Dedifferentiated amniotic fluid mesenchymal stem cell (primary cell): ENCODE measurements at regions not wholly inside any gene's neighbourhood (a gene's known extent, or its start where the extent isn't known, plus 50 kb on each side); places are given as distances from the start of the nearest gene placed in this dataset.
"Not testable (repeated sequence)": the region's sequence is repeated elsewhere in the genome, so short reads cannot be mapped to it uniquely, and the experiment has no call there.

Experiments
- DNase-seq: peaks from one replicate; pipeline ENCODE4 v3.0.0-alpha.2; 2016; ENCODE audit errors: extremely low spot score

DNA sequence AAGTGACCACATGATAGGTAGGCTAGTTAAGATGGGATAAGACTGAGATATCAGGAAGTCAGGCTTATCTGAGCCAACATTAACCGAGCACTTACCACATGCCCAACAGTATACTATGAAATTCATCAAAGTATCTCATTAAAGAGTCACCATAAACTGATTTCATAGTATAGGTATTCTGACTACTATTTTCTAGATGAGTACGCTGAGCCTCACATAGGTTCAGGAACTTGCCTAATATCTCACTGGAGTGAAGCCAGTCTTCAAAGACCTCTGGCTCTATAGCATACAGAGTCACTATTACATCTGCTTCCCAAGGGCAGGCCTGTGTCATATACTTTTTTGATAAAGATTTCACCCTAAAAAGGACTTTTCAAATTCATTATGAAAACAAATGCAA is 115.6 kb upstream of the NGF start:
- DNase-seq = no peak

DNA sequence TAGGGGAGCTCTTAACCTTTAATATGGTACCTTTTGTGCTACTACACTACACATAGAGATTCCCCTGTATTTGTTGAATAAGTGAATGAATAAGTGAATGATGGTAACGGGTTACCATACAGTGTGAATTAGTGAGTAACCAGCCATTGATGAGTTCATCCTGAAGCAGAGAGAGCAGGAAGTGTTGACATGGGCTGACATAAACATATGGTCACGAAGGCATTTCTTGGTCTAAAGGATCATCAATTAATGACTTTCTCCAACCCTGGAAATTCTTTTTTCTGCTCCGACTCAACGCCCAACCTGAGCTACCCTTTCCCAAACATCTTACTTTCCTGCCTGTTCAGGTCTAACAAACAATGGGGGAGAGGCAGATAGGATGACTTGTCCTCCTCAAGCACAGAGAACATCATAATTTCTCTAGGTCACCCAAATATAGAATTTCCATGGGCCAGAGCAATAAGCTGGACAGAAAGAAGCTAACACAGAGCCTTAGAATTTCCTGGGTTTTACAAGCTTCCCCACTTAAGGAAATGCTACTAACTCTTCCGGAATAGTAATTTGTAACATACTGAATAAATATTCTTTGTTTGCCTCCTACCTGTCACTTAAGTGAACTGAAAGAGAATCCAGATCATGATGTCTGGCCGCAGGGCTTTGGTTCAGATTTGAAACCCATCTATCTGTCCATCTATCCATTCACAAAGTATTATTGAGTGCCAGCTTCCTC is 114.7 kb upstream of the NGF start:
- DNase-seq = no peak

DNA sequence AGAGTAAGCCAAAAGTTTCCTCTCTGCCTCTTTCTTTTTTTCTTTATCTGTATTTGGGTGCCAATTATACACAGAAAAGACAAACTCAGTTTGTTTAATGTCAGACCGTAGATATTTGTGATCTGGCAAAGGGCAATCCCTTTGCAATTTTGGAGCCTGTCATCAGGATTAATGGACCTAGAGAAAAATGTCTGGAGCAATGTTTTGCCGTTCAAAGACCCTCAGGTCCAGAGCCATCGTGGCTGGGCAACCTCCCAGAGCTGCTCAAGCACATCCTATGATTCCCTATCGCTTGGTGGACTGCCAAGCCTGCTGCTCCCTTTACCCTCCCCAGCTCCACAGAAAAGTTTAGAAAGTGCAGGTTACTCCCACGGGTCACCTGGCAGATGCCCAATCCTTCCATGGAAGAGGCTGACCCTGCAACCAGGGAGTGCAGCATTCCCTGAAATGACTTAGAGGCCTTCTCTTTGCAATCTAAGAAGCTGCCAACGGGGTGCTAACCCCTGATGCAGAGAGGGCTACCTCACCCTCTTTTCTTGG is 112.5 kb upstream of the NGF start:
- DNase-seq = no peak

DNA sequence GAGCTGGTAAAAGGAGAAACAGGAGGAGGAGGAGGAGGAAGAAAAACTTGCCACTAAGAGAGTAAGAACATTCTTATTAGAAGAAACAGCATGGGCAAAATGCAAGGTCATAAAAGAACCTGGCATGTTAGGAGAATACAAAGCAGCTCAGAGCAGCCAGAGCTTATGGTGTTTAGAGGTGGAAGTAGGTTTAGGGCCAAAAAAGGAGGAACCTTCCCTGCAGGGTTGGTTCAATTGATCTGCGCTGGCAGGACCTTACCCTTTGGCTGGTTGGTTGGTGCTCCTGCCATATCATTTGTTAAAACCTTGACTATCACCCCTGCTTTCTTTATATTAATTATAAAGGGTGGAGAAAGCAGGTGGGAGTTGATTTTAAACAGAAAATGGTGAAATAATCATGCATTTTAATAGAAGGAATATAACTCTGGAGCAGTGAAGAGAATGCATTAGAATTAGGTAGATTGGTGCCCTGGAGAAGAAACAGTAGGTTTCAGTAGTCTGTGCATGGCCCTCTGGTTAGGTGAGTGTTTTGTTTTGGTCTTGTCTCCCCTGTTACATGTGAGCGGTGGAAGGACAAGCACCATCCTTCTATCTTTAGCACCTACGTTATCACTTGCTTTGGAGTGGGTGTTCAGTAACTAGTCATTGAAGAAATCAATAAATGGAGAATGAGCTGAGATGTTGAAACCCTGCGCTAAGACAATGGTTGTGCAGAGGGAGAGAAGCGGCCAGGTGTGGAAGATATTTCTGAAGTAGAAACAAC is 110.4 kb upstream of the NGF start:
- DNase-seq = no peak

DNA sequence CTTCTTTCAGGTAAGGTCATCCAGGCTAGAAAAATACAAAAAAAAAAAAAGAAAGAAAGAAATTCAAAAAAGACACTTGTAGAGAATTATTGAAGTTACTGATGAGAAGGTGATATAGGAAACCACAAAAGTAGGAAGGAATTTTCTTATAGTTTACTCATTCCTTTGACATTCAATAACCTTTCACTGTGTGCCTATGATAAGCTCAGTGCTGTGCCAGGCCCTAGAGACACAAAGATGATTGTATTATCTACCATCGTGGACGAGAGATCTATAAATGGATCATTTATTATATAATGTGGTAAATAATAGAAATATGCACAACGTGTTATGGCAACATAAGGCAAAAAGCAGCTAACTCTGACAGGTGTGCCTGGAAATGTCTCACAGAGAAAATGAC is 109.6 kb upstream of the NGF start:
- DNase-seq = no peak

DNA sequence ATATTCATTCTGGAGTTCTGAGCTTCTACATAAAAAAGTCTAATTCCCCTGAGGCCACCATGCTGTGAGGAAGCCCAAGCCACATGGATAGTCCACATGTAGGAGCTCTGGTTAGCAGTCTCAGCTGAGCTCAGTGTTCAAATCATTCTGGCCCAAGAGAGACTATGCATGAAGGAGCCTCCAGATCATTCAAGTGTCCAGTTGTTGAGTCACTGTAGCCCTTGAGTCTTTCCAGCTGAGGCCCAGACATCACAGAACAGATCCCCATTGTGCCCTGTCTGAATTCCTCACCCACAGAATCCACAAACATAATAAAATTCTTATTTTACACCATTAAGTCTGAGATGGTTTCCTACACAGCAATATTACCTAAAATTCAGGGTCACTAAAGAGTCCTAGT is 107.0 kb upstream of the NGF start:
- no peak for DNase-seq

DNA sequence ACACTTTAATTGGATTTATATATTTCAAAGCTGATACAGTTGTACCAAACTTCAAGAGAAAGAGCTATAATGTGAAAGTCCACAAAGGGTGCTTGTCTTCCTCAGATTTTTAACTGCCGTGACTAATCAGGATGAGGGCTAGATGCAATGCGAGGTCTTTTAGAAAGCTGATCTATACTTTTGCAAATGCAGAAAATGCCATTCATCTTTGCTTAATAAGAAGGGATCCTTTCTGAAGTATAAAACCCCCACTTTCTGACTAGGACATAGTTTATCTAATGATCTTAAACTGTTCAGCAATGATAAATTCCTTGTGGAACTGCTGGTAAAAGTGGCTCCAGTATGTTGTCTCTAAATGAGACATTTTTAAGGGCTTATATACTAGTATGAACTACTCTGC is 102.7 kb upstream of the NGF start:
- no peak for DNase-seq

DNA sequence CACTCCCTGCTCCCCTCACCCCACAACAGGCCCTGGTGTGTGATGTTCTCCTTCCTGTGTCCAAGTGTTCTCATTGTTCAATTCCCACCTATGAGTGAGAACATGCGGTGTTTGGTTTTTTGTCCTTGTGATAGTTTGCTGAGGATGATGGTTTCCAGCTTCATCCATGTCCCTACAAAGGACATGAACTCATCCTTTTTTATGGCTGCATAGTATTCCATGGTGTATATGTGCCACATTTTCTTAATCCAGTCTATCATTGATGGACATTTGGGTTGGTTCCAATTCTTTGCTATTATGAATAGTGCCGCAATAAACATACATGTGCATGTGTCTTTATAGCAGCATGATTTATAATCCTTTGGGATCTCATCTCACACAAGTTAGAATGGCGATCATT is 101.5 kb upstream of the NGF start:
- DNase-seq = not testable (repeated sequence)

DNA sequence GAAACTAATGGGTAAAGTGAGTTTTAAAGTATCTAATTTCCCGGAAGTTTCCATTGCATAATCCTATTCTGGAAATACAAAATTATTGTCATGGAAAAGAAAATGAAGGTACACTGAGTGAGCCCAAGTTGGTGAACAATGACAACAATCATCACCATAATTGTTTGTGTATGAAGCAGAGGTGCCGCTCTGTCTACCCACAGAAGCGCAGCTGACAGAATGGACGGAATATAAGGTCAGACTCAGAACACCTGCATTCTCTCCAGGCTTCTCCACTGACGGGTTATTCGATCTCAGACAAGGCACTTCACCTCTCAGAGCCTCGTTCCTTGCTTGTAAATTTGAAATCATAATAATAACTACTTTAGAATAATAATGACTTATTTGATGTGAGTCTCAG is 99.1 kb upstream of the NGF start:
- no peak for DNase-seq

DNA sequence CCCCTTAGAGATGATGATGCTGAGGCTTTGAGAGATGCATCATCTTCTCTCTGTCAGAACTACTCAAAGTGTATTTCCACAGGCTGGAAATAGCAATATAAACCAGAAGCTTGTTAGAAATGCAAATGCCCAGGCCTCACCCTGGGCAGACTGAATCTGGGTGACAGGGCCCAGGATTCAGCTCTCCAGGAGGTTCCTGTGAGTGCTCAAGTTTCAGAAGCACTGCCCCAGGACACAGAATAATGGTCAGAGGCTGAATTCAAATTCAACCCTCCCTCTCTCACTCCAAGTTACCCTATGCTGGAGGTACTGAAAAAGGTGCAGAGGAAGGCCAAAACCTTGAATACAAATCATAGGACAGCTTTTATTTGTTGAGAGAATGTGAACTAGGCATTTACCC is 98.5 kb upstream of the NGF start:
- no peak for DNase-seq

DNA sequence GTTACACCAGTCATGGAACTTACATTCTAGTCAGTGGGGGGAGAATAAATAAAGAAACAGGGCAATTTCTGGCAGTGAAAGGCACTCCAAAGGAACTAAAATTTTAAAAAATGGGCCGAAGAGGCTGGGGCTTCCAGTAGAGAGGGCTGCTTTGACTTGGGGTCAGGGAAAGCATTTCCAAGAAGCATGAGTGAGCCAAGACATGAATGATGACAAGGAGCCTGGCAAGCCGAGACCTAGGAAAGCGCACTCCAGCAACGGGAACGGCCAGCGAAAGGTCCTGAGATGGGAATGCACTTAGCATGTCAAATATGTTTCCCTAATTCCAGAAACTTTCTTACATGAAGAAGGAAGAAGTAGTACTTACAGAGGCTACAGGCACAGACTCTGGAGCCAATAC is 95.4 kb upstream of the NGF start:
- DNase-seq = no peak

DNA sequence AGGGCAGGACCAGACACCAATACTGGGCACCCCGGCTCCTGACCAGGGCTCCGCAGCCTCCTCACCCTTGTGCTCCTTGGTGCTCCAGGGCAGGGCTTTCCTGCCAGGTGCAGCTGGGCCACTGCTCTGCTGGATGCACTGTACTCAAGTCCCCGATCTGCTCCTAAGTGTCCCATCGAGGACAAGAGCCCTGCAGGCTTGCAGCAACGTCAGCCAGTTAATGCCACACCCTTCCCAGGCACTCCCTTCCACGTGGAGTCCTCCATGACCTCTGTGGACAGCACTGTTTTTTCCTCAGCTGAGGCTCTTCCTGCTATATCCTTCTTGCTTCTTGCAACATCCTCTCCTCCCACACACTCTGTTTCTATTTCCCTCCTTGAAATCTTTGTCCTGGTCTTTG is 94.0 kb upstream of the NGF start:
- DNase-seq = no peak

DNA sequence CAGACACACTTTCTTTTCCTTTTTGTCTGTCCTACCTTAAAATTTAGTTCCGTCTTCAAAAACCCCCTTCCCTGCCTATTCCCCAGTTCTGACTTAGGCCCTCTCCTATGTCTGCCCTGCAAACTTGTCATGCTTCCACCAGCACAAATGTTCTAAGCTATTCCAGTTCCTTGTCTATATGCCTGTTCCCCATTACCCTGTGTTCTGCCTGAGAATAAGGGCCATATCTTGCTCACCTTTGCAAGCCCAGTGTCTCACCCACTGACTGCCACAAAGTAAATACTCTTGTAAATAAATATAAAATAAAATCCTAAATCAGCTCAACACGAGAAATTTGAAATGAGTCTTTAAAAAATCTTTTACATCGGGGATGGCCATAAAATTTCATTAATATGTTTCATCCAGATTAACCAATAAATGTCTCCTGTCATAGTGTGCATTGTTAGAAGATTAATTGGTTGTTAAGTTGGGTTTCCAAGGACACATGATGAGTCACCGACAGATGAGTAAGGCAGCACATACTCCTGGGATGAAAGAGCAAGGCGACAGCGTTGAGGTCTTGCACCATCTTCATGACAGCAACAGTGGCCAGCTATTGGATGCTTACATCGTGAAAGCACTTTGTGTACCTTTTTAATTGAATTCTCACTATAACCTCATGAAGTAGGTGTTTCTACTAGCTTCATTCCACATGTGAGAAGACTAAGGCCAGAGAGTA is 92.6 kb upstream of the NGF start:
- peak; percentile 69 for DNase-seq

DNA sequence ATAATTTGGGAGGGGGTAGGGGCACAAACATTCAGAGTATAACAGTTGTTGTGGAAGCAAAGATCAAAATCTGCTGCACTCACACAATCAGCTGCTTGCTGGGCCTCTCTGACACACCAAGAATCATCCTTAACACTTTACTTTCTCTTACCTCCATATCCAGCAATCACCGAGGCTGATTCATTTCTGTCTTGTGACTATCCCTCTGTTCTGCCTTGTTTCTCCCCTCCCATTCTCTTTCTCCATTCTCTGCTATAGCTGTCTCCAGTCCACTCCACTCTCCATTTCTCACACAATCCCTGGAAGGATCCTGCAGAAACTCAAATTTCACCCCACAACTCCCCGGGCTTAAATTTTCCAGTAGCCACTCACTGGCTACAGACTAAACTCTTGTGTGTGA is 91.8 kb upstream of the NGF start:
- no peak for DNase-seq

DNA sequence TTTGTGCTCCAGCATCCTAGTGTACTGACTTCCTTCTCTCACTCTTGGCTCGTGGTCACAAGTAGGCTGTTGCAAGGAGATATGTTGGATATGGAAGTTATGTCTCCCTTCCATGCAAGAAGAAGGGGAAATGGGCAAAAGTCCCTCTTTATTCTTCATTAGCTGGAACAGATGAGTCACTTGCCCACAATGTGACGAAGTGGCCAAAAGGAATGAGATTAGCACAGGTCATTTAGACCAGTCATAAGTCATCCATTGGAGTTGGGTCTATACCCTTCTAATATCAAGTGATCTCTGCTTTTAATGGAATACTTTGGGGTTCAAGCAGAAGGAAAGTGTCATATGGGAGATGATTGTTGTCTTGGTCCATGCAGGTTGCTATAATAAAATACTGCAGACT is 91.2 kb upstream of the NGF start:
- DNase-seq = no peak

DNA sequence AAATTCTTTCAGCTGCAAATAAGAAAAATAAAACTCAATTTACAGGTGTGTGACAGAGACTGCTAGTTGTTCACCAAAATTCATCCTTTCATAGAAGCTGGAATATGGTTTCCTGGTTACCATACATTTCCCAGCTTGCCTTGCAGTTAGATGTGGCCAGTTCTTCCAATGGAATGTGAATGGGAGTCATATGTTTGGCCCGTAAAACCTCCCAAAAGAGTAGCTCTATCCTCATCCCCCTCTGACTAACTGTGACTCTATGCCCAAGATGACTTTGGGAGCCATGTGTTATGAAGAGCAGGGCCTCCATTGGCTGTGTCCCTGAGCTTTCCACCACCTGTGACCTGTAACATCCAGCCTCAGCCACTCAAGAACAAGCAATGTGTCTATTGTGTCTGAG is 90.6 kb upstream of the NGF start:
- no peak for DNase-seq

DNA sequence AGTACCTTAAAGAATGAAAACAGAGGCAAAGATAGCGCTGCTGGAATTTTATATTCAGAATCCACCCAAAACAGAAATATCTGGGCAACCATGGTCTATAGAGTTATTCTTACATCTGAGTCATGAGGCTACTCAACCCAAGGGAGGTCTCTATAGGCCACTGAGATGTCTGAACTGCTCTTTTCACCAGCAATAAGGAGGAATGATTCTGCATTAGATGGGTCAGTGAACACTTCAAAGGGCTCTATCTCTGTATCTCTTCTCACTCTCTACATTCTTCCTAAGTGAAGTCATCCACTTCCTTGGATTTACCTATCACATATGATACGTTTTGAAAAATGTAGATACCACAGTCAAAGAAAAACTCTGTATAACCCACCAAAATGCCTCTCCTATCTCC is 90.2 kb upstream of the NGF start:
- no peak for DNase-seq

DNA sequence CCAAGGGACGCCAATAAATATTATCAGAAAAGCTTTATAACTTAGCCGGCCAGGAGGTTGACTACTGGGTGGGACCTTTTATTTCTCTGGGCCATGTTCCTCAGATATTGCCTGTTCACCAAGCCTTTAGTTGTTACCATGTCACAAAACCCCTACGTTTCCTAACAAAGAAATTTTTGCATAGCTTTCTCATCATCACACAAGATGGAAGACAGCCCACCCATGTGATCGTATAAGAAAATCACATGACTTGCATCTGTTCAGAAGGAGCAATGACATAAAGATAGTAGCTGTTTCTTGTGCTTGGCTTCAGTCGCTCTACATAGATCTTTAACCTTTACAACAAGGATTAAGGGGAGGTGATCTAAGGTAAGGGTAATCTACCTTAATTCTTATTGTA is 88.9 kb upstream of the NGF start:
- no peak for DNase-seq

DNA sequence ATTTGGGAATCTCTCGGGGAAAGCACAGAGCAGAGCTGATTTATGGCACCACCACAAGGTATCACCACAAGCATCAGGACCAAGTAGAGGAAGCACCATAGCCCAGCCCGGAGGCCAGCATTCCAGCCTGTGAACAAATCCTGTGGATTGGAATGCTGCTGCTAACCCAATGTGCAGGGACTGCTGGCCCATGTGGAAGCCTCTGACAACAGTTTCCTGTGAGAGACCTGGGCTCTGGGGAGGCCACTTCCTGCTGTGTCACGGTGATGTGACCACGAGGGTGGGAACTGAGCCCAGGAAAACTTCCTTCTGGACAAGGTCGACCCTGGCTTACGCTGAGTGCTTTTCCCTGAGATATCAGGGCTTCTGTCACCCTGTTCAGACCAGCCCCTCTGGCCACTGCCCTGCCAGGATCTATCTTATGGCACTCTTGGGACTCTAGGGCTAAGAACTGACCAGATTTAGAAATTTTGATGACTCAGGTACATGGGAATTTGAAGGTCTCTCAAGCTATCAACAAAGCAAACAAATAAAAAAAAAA is 88.3 kb upstream of the NGF start:
- peak; percentile 36 for DNase-seq

DNA sequence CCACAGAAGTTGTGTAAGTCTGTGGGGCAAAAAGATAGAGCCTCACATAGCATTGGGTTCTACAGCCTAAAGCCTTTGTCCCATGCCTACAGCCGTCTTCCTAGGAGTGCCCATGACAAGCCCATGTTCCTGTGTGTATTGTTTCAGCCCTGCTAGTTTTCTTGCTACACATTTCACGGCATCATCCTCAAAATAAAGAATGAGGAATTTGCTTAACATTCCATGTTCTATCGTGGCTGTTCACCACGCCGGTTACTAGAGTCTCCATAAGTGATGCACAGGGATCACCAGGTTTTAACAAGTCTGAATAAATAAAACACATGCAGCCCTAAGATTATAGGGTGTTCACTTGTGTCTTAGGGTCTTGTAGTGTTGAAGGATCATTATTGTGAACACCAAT is 87.4 kb upstream of the NGF start:
- DNase-seq = no peak

DNA sequence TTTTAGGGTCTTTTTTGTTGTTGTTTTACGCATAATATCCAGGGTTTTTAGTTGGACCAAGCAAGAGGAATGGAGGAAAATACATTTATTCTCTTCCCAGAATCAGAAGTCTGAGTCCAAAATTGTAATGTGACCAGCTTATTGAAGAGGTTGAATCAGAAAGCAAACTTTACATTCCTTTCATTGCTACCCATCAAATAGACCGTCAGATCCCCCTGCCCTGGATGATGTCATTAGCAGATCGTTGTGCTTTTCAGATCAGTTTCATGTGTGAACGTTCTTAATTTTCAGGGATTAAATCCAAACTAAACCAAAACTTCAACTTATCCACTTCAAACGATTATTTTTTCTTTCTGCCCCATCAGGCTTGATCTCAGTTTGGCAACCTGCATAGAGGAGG is 85.7 kb upstream of the NGF start:
- no peak for DNase-seq

DNA sequence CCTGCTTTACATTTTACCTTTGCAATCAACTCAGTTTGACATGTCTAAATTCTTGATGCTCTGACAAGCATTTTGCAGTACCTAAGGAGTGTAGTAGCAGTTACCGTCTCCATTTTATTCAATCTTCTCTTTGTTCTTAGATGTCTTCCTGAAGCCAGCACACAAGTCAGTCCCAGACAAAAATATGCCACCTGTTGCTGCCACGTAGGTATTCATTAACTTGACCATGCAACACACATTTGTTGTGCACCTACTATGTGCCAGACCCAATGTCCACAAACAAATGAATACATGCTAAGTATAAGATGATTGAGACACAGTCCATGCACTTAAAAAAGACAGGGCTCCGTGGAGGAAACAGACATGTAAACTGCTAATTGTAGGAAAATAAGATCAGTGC is 81.5 kb upstream of the NGF start:
- no peak for DNase-seq

DNA sequence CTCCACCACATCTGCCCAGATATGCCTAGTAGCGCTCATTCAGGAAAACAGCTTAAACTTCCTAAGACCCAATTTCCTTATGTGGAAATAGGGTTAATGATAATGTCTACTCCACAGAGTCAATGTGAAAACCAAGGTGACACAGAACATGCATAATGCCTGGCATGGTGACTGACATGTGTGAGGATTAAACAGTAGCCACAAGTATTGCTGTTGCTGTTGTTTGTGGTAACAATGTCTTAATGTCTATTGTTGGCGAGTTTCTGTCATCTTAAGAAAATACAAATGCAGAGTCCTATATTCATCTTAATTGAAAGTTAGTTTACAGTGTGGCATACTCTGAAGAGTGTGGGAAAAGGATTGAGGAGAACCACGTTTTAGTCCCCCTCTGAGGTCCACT is 75.6 kb upstream of the NGF start:
- DNase-seq = no peak
